A549 (cell line): ENCODE measurements at regions not wholly inside any gene's neighbourhood (a gene's known extent, or its start where the extent isn't known, plus 50 kb on each side); places are given as distances from the start of the nearest gene placed in this dataset.
"Not testable (repeated sequence)": the region's sequence is repeated elsewhere in the genome, so short reads cannot be mapped to it uniquely, and the experiment has no call there.

ENCODE experiments used
- ATAC-seq, 2 experiments: fragments of 200-7000 bp in 1 of 2; fragments of >200 bp in 1 of 2; cut with Nextera tagmentation in 1 of 2; cut with Tn5 transposase in 1 of 2; 3 replicates each; pipeline versions ENCODE4 v1.8.0 to v1.9.1; 2018 to 2020; ENCODE audit warnings: mild to moderate bottlenecking in 1 of 2, moderate library complexity in 1 of 2
- CTCF ChIA-PET: fragments of 300-600 bp; sonication (Branson Sonifier 250); formaldehyde crosslinking; extraction: SDS; loops from one replicate; lab custom pipeline; 2021; ENCODE audit warnings: antibody characterized with exemption, inconsistent platforms; lab: Yijun Ruan, JAX
- POLR2A ChIA-PET: fragments of 350-600 bp; formaldehyde crosslinking; extraction: SDS; loops from one replicate; lab custom pipeline; 2021; ENCODE audit warnings: antibody characterized with exemption, inconsistent platforms; lab: Yijun Ruan, JAX
- DNase-seq, 2 experiments: peaks; one replicate each; pipeline versions ENCODE4 v3.0.0 to v3.0.0-alpha.2; 2011 to 2016; ENCODE audit warnings: low read depth in 1 of 2, low spot score in 1 of 2
- FAIRE-seq: peaks from 2 replicates; lab custom pipeline; 2011; peaks lifted over from hg19 to GRCh38; lab: Jason Lieb, UNC
- H3K27ac ChIP-seq, 2 experiments: fragments of >200 bp; sonication (Bioruptor Twin); formaldehyde crosslinking; 3 replicates each; pipeline ENCODE4 v1.5.1; 2016 to 2017
- H3K4me1 ChIP-seq: fragments of >200 bp; sonication (Bioruptor Twin); formaldehyde crosslinking; 3 replicates; pipeline ENCODE4 v1.6.1; 2016
- H3K4me2 ChIP-seq: fragments of >200 bp; sonication (Bioruptor Twin); formaldehyde crosslinking; 3 replicates; pipeline ENCODE4 v1.6.1; 2016
- H3K4me3 ChIP-seq: fragments of >200 bp; sonication (Bioruptor Twin); formaldehyde crosslinking; 3 replicates; pipeline ENCODE4 v1.5.1; 2016
- H3K9me3 ChIP-seq: fragments of >200 bp; sonication (Bioruptor Twin); formaldehyde crosslinking; 3 replicates; pipeline ENCODE4 v1.6.1; 2016
- BHLHE40 ChIP-seq: IDR thresholded peaks from 2 replicates; pipeline ENCODE4 v1.6.1; 2012; ENCODE audit warnings: low read depth, low read length, inconsistent platforms
- CEBPB ChIP-seq, 2 experiments: fragments of >200 bp in 1 of 2; sonication (Bioruptor Twin) in 1 of 2; formaldehyde crosslinking in 1 of 2; IDR thresholded peaks; 2 replicates each; pipeline ENCODE4 v1.6.1; 2012 to 2016
- HDAC2 ChIP-seq: fragments of 200-600 bp; sonication (generic); IDR thresholded peaks from 2 replicates; pipeline ENCODE4 v1.6.1; 2016
- HOXB13 ChIP-seq: fragments of 250-450 bp; sonication (Bioruptor Pico); IDR thresholded peaks from 2 replicates; pipeline ENCODE4 v1.5.0; 2020; ENCODE audit warnings: low read depth, mild to moderate bottlenecking, moderate library complexity
- HOXB5 ChIP-seq: fragments of 250-450 bp; sonication (Bioruptor Pico); IDR thresholded peaks from 2 replicates; pipeline ENCODE4 v1.5.0; 2020; ENCODE audit warnings: mild to moderate bottlenecking, moderate library complexity
- MAFK ChIP-seq: fragments of 450-650 bp; IDR thresholded peaks from 2 replicates; pipeline ENCODE4 v1.6.1; 2014; ENCODE audit not compliant: partially characterized antibody
- MYC ChIP-seq: IDR thresholded peaks from 2 replicates; pipeline ENCODE4 v1.6.1; 2012; ENCODE audit warnings: mild to moderate bottlenecking, inconsistent platforms, low read length, improper control_type of control experiment, borderline replicate concordance
- NFE2L2 ChIP-seq: fragments of 150-350 bp; conservative IDR thresholded peaks from 2 replicates; pipeline ENCODE4 v1.6.1; 2014; ENCODE audit warnings: low read length
- RCOR1 ChIP-seq: fragments of 150-350 bp; IDR thresholded peaks from 2 replicates; pipeline ENCODE4 v1.6.1; 2014; ENCODE audit warnings: antibody characterized with exemption, low read length, low read depth
- RFX5 ChIP-seq: fragments of 450-650 bp; IDR thresholded peaks from 2 replicates; pipeline ENCODE4 v1.7.1; 2014; ENCODE audit warnings: antibody characterized with exemption, mild to moderate bottlenecking, moderate library complexity
- ZFP36 ChIP-seq: fragments of 450-650 bp; IDR thresholded peaks from 2 replicates; pipeline ENCODE4 v1.6.1; 2014; ENCODE audit warnings: borderline replicate concordance; ENCODE audit not compliant: partially characterized antibody
- ZSCAN20 ChIP-seq: fragments of 250-450 bp; sonication (Bioruptor Pico); IDR thresholded peaks from 2 replicates; pipeline ENCODE4 v1.8.0; 2022; ENCODE audit warnings: mild to moderate bottlenecking, moderate library complexity
- WGBS: methylation state at CpG from one replicate; pipeline ENCODE4 v1.1.6; 2017; ENCODE audit errors: missing lambda C conversion rate; 5-methylcytosine and 5-hydroxymethylcytosine counted together
- TF ChIP-seq, protein P1 (sequence below): fragments of 250-450 bp; sonication (Bioruptor Pico); IDR thresholded peaks from 2 replicates; pipeline ENCODE4 v1.5.0; 2020; ENCODE audit warnings: low read depth, mild to moderate bottlenecking, moderate library complexity

DNA sequence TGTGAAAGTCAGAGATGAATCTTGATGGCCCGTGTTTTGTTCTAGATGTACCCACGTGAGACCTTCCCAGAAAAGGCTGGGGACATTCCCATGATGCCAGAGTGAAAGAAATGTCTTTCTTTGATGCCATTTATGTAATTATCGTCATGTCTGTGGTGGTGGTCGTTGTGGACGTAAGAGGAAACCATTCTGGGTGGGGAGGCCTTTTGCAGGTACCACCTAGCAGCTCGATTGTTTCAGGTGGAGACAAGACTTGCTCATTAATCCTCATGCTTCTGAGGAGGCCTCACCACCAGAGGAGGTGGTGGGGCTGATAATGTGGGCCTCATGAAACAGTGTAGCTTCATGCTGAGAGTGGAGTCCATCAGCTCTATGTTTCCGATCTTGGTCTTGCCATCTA, 58.1 kb upstream of the USP3 start:
- no peak for FAIRE-seq
- 71% methylated on average over 7 of the region's 7 CpGs for whole genome bisulfite sequencing
- H3K9me3 ChIP-seq, result no peaks in the 10 kb centered on the region
- H3K4me2 ChIP-seq, result no peak overlapping the region
- ChIA-PET CTCF (interaction anchor here (0.9 to 4.0 kb wide), 8 partner anchors 9 to 158 kb away, joined by 3 to 28 read pairs (median 5); no protein-coding TSS in a partner anchor), POLR2A (no interaction called here)
- H3K4me3 ChIP-seq, result no peak overlapping the region
- H3K4me1 ChIP-seq, result peaks cover 37% of the 10 kb centered on the region
- peak overlapping the region in 1 of 2 experiments; percentile 5; a peak in 1 of 6 replicates for H3K27ac ChIP-seq
- no peak for ATAC-seq
- DNase-seq, result no peak
- TF ChIP-seq HOXB13 (CRISPR knock-in tag) (no peak), ZFP36 (no peak), HDAC2 (no peak)

DNA sequence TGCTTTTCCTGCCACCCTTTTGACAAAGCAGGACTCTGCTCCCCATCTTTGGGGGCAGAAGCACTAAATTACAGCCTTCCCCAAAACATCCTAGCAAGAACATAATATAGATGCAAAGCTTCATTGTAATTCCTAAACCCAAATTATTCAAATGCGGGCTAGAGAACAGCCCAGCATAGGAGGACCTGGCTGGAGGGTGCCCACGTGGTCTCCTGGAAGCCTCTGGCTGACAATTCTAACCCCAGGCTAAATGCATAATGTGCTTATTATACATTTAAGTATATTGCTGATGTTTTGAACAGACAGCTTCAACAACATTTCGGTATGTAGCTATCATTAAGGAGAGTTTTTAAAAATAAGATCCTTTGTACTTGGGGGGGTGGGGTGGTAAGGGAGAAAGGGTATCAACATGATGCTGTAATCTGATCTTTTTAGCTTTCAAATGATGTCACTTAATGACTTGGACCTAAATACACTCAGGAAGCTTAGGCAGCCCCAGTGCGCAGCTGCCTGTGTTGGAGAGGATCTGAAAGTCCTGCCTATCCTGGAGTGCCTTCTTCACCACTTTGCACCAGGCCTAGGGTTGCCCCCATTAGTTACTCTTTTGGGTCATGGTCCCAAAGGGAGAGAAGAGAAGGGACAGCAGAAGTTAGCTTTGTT, 57.2 kb upstream of the USP3 start:
- H3K4me1 ChIP-seq, result peaks cover 37% of the 10 kb centered on the region
- CTCF ChIA-PET, result interaction anchor here (0.9 to 4.0 kb wide), 10 partner anchors 9 to 159 kb away, joined by 3 to 28 read pairs (median 4); no protein-coding TSS in a partner anchor
- DNase-seq, result no peak
- no peak overlapping the region for H3K4me2 ChIP-seq
- no peak overlapping the region for H3K4me3 ChIP-seq
- TF ChIP-seq ZSCAN20 (CRISPR knock-in tag), result no peak
- TF ChIP-seq, all 56 proteins: peak for 0
- FAIRE-seq (no peak), ATAC-seq (no peak)
- peak overlapping the region in 1 of 2 experiments; percentile 33; a peak in 3 of 6 replicates for H3K27ac ChIP-seq
- 84% methylated on average over 4 of the region's 4 CpGs for WGBS
- POLR2A ChIA-PET, result interaction anchor here (0.8 kb wide), 1 partner anchor 11 kb away, joined by 3 read pairs; no protein-coding TSS in a partner anchor
- no peaks in the 10 kb centered on the region for H3K9me3 ChIP-seq

DNA sequence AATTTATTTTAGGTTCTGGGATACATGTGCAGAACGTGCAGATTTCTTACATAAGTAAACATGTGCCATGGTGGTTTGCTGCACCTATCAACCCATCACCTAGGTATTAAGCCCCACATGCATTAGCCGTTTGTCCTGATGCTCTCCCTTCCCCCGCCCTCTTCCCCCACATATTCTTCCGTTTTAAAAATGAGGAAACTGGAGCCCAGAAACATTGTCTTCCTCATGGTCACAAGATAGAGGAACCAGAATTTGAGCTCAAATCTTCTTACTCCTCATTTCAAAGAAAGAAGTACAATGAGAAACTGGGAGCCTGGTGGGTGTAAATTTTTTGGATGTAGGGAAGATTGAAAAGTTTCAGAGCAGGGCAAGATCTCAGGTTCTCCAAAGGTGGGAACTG, 56.1 kb upstream of the USP3 start:
- Histone ChIP-seq H3K4me2 (no peak overlapping the region; the same call in 2 of the 3 replicates), H3K9me3 (no peaks in the 10 kb centered on the region), H3K4me3 (no peak overlapping the region), H3K27ac (peak overlapping the region; percentile 67 to 93), H3K4me1 (peaks cover 37% of the 10 kb centered on the region)
- POLR2A ChIA-PET, result no interaction called here
- TF ChIP-seq NFE2L2 (no peak), RCOR1 (no peak), MYC (no peak), BHLHE40 (no peak), RFX5 (no peak), HOXB5 (CRISPR knock-in tag) (no peak)
- TF ChIP-seq, protein P1, sequence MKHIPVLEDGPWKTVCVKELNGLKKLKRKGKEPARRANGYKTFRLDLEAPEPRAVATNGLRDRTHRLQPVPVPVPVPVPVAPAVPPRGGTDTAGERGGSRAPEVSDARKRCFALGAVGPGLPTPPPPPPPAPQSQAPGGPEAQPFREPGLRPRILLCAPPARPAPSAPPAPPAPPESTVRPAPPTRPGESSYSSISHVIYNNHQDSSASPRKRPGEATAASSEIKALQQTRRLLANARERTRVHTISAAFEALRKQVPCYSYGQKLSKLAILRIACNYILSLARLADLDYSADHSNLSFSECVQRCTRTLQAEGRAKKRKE (CRISPR knock-in tag), result no peak
- WGBS, result 84% methylated on average over 4 of the region's 4 CpGs
- FAIRE-seq, result no peak
- no peak for ATAC-seq
- DNase-seq, result no peak
- CTCF ChIA-PET, result interaction anchor here (1.0 to 4.0 kb wide), 4 partner anchors 11 to 48 kb away, joined by 3 to 28 read pairs (median 6); no protein-coding TSS in a partner anchor

DNA sequence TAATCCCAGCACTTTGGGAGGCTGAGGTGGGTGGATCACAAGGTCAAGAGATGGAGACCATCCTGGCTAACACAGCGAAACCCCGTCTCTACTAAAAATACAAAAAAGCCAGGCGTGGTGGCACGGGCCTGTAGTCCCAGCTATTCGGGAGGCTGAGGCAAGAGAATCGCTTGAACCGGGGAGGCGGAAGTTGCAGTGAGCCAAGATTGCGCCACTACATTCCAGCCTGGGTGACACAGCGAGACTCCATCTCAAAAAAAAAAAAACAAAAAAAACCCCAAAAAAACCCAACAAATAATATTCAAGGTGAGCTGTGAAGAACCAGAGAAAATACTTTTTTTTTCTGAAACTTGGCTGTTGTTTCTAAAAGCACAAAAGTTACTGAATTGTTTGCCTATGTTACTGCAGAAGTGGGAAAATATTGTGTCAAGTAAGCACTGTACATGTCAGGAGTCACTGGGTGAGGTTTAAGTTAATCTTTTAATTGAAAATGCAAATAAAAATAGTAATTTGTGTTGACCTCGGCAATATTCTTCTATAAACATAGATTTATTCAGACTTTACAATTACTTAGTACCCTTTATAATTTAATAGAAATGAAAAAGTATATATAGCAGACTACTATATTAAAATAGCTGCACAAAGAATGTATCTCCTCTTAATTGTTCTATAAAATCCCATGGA, 55.4 kb upstream of the USP3 start:
- H3K9me3 ChIP-seq, H3K4me3 ChIP-seq, ATAC-seq, FAIRE-seq, DNase-seq: not testable (repeated sequence)
- peak overlapping the region; percentile 88 to 93 for H3K27ac ChIP-seq
- H3K4me1 ChIP-seq, result peaks cover 37% of the 10 kb centered on the region
- H3K4me2 ChIP-seq, result peak overlapping the region; percentile 94
- POLR2A ChIA-PET, result interaction anchor here (0.8 to 1.6 kb wide), 2 partner anchors 12 to 76 kb away, joined by 3 to 5 read pairs; no protein-coding TSS in a partner anchor
- CTCF ChIA-PET, result interaction anchor here (0.6 to 4.0 kb wide), 4 partner anchors 11 to 130 kb away, joined by 3 to 28 read pairs (median 4); no protein-coding TSS in a partner anchor
- WGBS, result 74% methylated on average over 11 of the region's 11 CpGs
- TF ChIP-seq MAFK, result peak; percentile 60
- TF ChIP-seq CEBPB (IDR thresholded peaks at IDR 0.05), result peak; percentile 38 to 86; a peak in 3 of 4 replicates
